HG03520 (cell line): ENCODE measurements at regions not wholly inside any gene's neighbourhood (a gene's known extent, or its start where the extent isn't known, plus 50 kb on each side); places are given as distances from the start of the nearest gene placed in this dataset.
"Not testable (repeated sequence)": the region's sequence is repeated elsewhere in the genome, so short reads cannot be mapped to it uniquely, and the experiment has no call there.

Source experiments
- ATAC-seq: cut with Tn5 transposase; IDR thresholded peaks from one replicate; pipeline ENCODE4 v1.9.1; 2021; ENCODE audit warnings: mild to moderate bottlenecking, moderate library complexity; ENCODE audit not compliant: unreplicated experiment

DNA sequence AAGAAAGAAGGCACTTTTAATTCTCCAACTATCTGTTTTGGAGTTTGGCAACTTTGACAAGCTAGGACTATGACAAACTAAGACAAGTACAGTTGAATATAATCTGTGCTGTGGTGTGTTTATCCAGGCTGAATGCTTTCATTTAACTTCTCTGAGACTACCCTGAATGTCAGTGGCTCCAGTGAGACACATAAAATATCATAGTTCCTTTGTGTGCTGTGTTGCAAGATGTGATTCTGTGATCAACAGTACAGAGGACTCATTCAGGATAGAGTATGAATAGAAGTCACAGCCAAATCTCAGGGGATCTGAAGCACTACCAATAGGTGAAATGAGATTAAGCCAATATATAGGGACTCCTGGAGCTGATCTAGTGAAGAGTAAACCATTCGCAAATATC, 876.9 kb upstream of the FBXO33 start:
- no peak for ATAC-seq

DNA sequence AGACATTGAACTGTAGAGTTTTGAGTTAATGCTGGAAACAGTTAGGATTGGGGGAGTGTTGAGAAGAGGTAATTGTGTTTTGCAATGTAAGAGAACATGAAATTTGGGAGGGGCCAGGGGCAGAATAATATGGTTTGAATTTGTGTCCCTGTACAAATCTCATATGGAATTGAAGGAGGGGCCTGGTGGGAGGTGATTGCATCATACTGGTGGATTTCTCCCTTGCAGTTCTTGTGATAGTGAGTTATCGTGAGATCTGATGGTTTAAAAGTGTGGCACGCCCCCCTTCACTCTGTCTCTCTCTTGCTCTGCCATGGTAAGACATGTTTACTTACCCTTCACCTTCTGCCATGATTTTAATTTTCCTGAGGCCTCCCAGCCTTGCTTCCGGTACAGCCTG, 876.0 kb upstream of the FBXO33 start:
- ATAC-seq: no peak

DNA sequence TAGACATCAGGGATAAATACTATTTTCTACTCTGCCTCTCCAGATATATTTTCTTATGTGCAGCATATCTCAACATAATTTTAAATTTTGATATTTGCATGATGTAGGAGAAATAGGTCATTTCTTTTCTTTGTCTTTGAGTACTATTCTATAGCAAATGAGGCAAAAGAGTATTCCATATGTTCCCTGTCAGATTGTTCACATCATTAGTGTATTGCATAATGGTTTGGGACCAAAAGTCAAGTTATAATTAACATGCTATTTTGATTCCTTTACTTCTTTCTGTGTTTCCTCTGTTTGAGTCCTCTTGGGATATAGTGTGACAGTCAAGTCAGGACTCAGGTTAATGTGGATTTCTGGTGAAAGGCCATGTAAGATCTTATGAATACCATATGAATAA, 864.6 kb upstream of the FBXO33 start:
- no peak for ATAC-seq

DNA sequence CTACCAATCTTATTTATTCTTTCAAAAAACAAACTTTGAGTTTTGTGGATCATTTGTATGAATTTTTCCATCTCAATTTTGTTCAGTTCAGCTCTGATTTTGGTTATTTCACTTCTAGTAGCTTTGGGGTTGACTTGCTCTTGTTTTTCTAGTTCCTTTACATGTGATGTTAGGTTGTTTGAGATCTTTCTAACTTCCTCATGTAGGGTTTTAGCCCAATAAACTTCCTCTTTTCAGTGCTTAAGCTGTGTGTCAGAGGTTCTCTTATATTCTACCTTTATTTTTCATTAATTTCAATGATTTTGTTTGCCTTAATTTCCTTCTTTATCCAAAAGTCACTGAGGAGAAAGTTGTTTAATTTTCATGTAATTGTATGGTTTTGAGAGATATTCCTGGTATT, 860.4 kb upstream of the FBXO33 start:
- ATAC-seq: no peak

DNA sequence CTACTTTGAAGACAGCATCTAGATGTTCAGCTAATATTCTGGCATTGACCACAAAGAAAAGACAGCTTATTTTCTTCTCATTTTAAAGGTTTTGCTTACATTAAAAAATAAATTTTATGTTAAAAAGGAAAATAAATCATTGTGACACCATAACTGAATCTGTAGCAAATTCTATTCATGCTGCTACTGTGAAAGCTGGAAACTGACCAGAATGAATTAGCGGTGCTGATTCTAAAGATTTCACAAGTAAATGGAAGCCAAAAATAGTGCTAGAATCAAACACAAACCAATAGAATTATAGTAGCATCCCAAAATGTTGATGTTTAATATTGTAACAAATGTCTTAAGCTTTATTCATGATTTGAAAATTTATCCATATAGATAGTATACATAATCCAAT, 850.0 kb upstream of the FBXO33 start:
- ATAC-seq: no peak

DNA sequence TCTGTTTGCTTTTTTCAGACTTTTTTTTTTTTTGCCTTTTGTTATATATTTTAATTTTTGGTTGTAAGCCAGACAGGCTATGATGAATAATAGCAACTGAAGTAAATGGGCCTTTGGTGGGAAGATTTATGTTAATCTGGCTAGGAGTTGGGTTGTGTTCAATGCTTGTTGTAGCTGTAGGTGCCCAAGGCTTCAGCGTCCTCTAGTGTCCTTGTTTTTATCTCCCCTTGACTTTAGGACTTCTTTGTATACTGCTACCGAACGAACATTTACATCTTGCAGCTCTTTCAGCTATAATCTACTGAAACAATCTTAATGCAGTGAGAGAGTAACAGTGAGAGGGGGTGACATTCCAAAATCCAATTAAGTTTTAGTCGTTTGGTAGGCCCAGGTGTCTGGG, 848.4 kb upstream of the FBXO33 start:
- no peak for ATAC-seq

DNA sequence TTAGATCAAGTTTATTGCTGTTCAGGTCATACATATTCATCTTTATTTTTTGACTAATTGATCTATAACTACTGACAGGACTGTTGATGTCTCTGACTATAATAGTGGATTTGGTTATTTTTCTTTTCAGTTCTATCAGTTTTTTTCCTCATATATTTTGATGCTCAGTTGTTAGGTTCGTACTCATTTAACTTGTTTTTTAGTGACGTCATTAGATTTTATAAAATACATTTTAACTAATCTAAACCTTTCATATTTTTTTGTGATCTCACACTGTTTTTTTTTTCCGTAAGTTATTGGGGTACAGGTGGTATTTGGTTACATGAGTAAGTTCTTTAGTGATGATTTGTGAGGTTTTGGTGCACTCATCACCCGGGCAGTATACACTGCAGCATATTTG, 841.2 kb upstream of the FBXO33 start:
- no peak for ATAC-seq

DNA sequence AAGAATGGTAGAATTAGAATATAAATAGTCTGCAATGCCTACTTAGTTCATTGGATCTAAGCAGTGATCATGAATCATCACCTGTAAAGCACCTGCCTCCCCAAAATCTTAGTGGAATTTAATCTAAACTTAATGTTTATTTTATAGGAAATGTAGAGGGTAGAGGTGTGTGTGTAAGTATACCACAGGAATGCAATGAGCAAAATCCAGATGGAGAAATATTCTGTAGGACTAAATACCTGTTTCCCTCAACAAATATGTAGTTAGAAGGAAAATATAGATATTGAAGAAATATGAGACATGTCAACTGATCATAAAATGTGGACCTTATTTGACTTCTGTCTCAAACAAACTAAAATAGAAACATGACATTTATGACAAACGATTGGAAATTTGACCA, 839.2 kb upstream of the FBXO33 start:
- no peak for ATAC-seq

DNA sequence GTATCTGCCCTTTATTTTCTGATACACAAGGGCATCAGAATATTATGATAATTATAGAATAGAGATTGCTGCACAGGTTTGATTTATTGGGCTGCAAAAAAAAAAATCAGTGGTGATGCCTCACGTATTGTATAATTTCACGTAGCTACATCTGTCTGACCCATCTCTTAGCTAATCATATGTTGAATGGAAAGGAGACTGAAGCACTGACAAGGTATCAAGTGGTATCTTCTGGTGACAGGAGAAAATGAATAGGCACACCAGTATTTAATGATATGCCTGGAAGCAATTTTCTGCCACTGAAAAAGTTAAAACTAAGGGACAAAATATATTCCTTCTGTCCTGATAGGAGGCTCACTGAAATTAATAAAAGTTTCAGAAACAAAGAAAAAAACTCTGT, 837.2 kb upstream of the FBXO33 start:
- ATAC-seq: no peak

DNA sequence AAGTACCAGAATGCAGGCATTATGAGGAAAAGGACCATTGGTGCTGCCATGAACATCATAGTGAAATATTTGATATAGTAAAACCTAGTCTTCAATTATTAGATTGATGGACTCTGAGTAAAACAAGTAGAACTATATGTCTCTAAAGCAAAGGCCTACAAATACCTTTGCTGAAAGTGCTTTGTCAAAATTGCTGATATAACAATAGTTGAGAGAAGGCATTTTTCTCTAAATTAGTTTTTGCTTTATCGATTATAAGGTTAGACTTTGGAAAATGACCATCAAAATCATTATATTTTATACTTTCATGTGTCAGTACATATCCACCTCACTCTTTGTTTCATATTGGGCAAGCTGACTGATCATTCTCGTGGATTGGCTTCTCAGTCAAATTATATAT, 836.0 kb upstream of the FBXO33 start:
- no peak for ATAC-seq

DNA sequence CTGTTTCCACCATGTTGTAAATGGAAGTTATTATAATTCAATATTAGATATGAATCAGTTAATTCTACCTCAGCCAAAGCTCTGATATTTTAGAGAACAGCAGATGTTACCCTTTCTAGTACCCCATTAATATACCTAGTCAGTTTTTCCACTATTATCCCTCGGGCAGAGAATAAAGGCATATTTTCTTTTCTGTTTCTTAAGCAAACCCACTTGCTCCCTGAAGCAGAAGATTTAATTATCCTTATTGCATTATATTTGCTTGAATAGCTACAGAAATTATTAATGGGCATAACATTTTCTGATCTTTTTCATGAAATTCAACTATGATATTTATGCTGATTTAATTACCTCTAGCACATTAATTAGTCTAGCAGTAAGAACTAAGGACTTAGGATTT, 832.9 kb upstream of the FBXO33 start:
- no peak for ATAC-seq

DNA sequence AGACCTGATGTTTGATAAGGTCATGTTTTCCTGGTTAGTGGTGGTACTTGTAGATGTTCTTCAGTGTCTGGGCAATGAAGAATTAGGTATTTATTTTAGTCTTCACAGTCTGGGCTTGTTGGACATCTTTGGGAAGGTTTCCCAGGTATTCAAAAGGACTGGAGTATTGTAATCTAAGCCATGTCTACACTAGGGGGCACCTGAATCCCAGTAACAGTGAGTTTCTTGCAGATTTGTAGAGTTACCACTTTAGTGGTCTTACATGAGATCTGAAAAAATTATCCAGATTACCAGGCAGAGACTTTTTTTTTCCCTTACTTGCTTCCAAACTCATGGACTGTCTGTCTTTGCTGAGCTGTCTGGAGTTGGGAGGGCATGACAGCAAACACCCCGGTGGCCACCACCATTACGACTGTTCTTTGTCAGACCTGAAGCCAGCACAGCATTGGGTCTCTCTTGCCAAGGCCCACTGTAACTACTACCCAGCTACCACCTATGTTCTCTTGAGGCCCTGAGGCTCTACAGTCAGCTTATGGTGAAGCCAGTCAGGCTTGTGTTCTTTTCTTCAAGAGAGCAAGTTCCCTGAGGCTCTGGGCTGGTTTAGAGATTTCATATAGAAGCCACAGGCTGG, 820.7 kb upstream of the FBXO33 start:
- no peak for ATAC-seq

DNA sequence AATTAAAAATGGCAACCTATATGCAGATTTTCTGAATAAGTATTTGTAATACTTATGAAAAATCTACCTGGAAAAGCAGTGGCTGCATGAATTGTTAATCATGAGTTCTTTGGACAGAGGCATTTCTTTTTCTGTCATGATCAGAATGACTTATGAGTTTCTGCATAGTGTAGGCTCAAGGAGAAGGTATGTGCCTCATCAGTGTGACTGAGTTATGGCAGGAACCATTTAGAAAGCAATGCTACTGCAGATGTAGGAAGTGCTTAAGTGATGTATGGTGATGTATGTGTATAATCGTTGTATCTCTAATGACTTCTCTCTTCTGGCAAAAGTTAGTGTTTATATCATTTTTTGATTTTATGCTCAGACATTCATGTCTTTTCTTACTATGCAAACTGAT, 816.4 kb upstream of the FBXO33 start:
- ATAC-seq: no peak

DNA sequence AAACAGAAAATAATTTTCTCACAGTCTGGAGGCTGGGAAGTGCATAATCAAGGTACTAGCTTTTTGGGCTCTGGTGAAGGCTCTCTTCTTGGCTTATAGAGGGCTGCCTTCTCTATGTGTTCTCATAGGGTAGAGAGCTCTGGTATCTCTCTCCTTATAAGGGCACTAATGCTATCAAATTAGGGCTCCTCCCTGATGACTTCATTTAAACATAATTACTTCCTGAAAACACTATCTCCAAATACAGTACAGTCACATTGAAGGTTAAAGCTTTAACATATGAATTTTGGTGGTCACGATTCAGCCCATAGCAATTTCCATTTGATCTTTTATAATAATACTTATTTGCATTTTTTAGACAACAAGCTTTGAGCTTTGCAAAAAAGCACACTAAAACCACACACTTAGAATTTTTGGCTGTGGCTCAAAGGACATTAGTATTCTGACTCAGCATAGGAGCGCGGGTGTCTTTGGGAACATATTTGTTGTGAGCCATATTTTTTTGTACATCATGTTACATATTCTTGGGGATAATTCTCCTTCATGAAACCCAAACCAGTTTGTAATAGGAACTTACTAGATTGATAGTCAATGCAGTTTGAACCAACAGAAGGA, 808.1 kb upstream of the FBXO33 start:
- ATAC-seq: no peak

DNA sequence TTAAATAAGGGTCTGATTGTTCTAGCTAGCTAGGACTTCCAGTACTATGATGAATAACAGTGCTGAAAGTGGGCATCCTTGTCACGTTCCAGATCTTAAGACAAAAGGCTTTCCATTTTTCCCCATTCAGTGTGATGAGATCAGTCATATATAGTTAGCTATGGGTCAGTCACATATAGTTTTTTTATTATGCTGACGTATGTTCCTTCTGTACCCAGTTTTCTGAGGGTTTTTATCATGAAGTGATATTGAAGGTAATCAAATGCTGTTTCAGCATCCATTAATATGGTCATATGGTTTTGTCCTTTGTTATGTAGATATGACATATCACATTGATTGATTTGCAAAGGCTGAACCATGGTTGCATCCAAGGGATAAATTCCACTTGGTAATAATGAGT, 800.1 kb upstream of the FBXO33 start:
- no peak for ATAC-seq

DNA sequence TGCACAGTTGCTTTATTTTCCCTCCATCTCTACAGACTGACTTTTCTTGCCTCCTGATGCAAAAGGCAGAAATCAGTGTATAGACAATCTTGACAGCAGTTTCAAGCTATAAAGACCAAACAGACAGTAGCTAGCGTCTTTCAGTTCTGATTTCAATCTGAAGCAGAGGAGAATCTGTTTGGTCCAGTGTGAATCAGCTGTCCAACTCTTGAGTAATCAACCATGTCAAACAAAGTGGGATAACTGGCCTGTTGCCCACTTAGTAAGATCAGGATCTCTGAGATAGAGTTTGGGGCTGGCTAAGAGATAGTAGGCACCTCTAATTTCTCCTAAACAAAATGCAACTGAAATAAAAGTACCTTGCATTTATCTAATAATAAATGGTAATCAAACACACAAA, 797.4 kb upstream of the FBXO33 start:
- no peak for ATAC-seq

DNA sequence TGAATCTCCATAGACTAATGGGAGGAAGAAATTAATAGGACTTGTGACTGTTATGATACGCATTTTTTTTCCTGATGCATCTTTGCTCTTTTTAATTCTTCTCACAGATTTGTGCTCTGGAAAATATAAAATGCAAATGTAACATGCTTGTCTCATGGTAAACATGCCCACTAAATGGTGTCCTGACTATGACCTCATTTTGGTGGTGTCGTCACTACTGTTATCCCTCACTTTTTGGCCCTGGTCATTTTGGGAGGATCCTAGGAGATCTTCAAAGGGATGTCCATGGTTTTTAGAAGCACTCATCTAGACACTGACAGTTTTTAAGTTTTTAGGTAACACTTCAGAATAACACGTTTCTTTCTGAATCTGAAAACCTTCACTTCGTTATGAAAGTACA, 790.8 kb upstream of the FBXO33 start:
- ATAC-seq: no peak

DNA sequence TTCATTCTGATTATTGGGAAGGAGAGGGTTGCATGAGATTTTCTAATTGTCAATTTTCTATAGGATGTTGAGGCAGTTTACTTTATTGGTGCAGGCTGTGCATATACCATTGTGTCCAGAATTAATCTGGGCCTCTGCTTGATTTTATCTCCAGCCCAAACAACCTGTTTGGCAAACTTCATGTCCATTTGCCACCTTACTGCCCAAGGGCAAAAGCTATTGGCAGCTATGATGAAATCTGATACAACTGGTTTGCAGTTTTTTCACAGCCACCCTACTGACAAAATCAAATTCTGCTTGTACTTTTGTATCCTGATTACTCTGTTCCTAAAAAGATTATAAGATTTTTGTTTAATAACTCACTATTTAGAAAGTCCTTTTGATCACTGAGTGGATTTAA, 789.2 kb upstream of the FBXO33 start:
- ATAC-seq: no peak

DNA sequence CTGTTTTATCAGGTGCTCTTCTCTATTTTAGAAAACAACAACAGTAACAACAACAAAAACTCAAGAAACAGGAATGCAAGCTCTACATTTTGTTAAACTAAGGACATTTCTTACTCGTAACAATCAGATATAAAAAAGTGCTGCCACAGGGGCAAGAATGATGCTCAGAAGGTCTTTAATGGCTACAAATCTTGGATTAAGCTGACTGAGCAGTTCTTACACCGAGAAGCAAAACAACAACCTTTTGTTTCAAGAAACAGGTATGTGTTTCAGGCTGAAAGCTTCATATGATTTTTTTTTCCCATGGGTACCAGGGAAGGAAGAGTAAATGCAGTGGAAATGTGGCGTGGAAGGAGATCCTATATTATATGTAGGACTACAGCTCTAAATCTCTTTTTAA, 786.8 kb upstream of the FBXO33 start:
- no peak for ATAC-seq

DNA sequence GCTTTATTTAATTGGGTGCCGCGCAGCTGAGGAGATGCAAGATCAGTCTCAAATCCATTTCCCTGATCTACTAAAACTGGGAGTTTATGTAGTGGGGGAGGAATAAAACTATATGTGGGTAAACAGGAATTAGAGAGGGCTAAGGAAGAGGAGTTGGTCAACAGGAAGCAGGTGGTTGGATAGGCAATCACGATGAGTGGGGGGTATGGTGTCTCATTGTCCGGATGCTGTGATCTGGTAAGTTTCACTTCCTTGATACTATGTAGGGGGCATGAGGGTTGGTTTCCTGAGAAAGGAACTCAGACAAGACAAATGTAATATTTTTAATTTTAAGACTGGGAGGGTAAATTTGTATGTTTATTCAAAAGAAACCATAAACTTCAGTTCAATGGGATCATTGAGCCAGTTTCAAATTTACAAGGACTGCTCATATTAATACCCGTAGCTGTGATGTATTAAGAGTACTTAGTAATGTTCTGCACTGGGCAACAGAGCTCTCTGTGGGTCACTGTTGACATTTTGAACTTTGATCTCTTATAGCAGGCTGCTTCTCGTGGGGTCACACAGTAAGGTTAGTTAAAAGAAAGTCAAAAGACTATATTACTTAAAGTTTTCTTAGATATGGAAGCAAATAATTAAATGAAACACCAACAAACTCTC, 786.2 kb upstream of the FBXO33 start:
- no peak for ATAC-seq

DNA sequence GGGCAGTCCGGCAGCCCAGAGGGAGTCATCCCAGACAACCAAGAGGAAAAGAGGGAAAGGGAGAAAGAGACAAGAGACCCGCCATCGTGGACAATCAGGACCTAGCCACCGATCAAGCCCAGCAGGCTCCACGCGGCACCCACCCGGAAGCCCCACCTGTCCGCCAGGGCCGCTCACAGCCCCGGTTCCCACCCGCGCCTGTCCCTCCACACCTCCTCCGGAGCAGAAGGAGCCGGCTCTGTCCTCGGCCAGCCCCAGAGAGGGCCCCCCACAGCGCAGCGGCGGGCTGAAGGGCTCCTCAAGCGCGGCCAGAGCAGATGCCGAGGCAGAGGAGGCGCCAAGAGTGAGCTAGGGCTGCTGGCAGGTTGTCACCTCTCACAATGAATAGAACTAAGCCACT, 784.7 kb upstream of the FBXO33 start:
- no peak for ATAC-seq

DNA sequence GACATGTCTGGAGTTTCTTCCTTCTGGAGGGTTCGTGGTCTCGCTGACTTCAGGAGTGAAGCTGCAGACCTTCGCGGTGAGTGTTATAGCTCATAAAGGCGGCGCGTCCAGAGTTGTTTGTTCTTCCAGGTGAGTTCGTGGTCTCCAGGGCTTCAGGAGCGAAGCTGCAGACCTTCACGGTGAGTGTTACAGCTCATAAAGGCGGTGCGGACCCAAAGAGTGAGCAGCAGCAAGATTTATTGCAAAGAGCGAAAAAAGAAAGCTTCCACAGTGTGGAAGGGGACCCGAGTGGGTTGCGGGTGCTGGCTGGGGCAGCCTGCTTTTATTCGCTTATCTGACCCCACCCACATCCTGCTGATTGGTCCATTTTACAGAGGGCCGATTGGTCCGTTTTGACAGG, 784.2 kb upstream of the FBXO33 start:
- not testable (repeated sequence) for ATAC-seq

DNA sequence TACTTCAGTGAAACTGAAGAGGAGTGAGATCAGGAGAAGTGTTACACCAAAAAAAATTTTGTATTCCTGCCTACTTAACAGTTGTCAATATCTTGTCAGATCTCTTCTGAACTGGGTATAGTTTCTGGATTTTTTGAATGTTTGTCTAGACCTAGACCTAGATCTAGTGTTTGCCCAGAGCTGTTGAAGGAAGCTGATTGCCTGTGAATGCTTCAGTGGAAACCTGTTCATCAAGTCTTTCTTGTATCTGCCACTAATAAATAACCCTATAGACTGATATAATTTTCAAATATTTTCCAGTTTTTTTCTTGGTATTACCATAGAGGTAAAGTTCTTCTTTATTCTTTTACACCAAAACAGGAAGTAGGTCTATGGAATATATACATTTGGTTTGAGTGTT, 781.5 kb upstream of the FBXO33 start:
- ATAC-seq: no peak
